ENCODE measurements at regions not wholly inside any gene's neighbourhood (a gene's known extent, or its start where the extent isn't known, plus 50 kb on each side); places are given as distances from the start of the nearest gene placed in this dataset.

GRCh38 chr5:33334829-33335228, 105.9 kb upstream of the TARS1 start:
- no peak overlapping the region for H3K4me3 ChIP-seq (ENCODE audit: low read depth, low read length)
- no peak for TF ChIP-seq CTCF (IDR thresholded peaks at IDR 0.05; ENCODE audit: low read depth, low read length, missing control alignments)
- DNase-seq (ENCODE audit: low read depth): no peak
- in situ Hi-C loops (cut with HindIII; ENCODE audit: low sequenced_read_pairs): no loop called here

GRCh38 chr5:33336891-33337636, 103.7 kb upstream of the TARS1 start:
- in situ Hi-C loops (cut with HindIII; ENCODE audit: low sequenced_read_pairs): no loop called here
- DNase-seq (ENCODE audit: low read depth): no peak
- no peak for TF ChIP-seq CTCF (IDR thresholded peaks at IDR 0.05; ENCODE audit: low read depth, low read length, missing control alignments)
- no peak overlapping the region for H3K4me3 ChIP-seq (ENCODE audit: low read depth, low read length)

- no peak for DNase-seq (ENCODE audit: low read depth)
- H3K4me3 ChIP-seq (ENCODE audit: low read depth, low read length): no peak overlapping the region
- in situ Hi-C loops (cut with HindIII; ENCODE audit: low sequenced_read_pairs): no loop called here
- TF ChIP-seq CTCF (IDR thresholded peaks at IDR 0.05; ENCODE audit: low read depth, low read length, missing control alignments): no peak
Measured at GRCh38 chr5:33337637-33337992, 103.2 kb upstream of the TARS1 start.

GRCh38 chr5:33338336-33339110, 102.2 kb upstream of the TARS1 start:
- DNase-seq (ENCODE audit: low read depth): no peak
- in situ Hi-C loops (cut with HindIII; ENCODE audit: low sequenced_read_pairs): no loop called here
- no peak overlapping the region for H3K4me3 ChIP-seq (ENCODE audit: low read depth, low read length)
- TF ChIP-seq CTCF (IDR thresholded peaks at IDR 0.05; ENCODE audit: low read depth, low read length, missing control alignments): peak; percentile 3

- TF ChIP-seq CTCF (IDR thresholded peaks at IDR 0.05; ENCODE audit: low read depth, low read length, missing control alignments): no peak
- in situ Hi-C loops (cut with HindIII; ENCODE audit: low sequenced_read_pairs): no loop called here
- no peak for DNase-seq (ENCODE audit: low read depth)
- H3K4me3 ChIP-seq (ENCODE audit: low read depth, low read length): no peak overlapping the region
Measured at GRCh38 chr5:33339413-33339812, 101.4 kb upstream of the TARS1 start.

GRCh38 chr5:33340195-33340594, 100.6 kb upstream of the TARS1 start:
- no peak for TF ChIP-seq CTCF (IDR thresholded peaks at IDR 0.05; ENCODE audit: low read depth, low read length, missing control alignments)
- in situ Hi-C loops (cut with HindIII; ENCODE audit: low sequenced_read_pairs): no loop called here
- H3K4me3 ChIP-seq (ENCODE audit: low read depth, low read length): no peak overlapping the region
- no peak for DNase-seq (ENCODE audit: low read depth)

All from astrocyte of the cerebellum (primary cell).